Heart right ventricle (tissue), 16 donors: ENCODE measurements at regions not wholly inside any gene's neighbourhood (a gene's known extent, or its start where the extent isn't known, plus 50 kb on each side); places are given as distances from the start of the nearest gene placed in this dataset.

ENCODE experiments used
- ATAC-seq, 8 donors: fragments of 200-7000 bp; cut with Tn5 transposase; one replicate each; pipeline ENCODE4 v1.9.1; 2020; ENCODE audit warnings: mild to moderate bottlenecking in 8 of 8, moderate library complexity in 8 of 8, moderate number of reproducible peaks in 1 of 8
- DNase-seq, 2 donors: peaks; one replicate each; pipeline ENCODE4 v3.0.0-alpha.2; 2020
- H3K27ac ChIP-seq, 10 donors: fragments of 200-600 bp; sonication (generic) in 2 of 10; one replicate each; pipeline versions ENCODE4 v1.5.0 to v1.8.0; 2020 to 2022; ENCODE audit warnings: mild to moderate bottlenecking in 3 of 10
- H3K27me3 ChIP-seq, 7 donors: fragments of 200-600 bp; one replicate each; pipeline ENCODE4 v1.8.0; 2021 to 2022; ENCODE audit warnings: mild to moderate bottlenecking in 2 of 7
- H3K36me3 ChIP-seq, 9 donors: fragments of 200-600 bp; sonication (generic) in 1 of 9; one replicate each; pipeline versions ENCODE4 v1.5.0 to v1.8.0; 2020 to 2022; ENCODE audit warnings: mild to moderate bottlenecking in 2 of 9
- H3K4me1 ChIP-seq, 9 donors: fragments of 200-600 bp; sonication (generic) in 1 of 9; one replicate each; pipeline versions ENCODE4 v1.5.0 to v1.8.0; 2020 to 2022; ENCODE audit warnings: mild to moderate bottlenecking in 4 of 9
- H3K4me3 ChIP-seq, 10 donors: fragments of 200-600 bp; sonication (generic) in 2 of 10; one replicate each; pipeline versions ENCODE4 v1.5.0 to v1.8.0; 2020 to 2022; ENCODE audit warnings: mild to moderate bottlenecking in 7 of 10, moderate library complexity in 2 of 10
- H3K9me3 ChIP-seq, 11 donors: fragments of 200-600 bp in 10 of 11; sonication (generic) in 2 of 11; one replicate each; pipeline versions ENCODE4 v1.5.0 to v1.8.0; 2013 to 2022; ENCODE audit warnings: mild to moderate bottlenecking in 2 of 11, control low read depth in 1 of 11, moderate library complexity in 1 of 11
- WGBS, 2 donors: extraction: QIAGEN DNeasy Blood & Tissue Kit; methylation state at CpG; one replicate each; pipeline ENCODE4 v1.1.7; 2013; ENCODE audit warnings: inconsistent platforms in 1 of 2; 5-methylcytosine and 5-hydroxymethylcytosine counted together
- intact Hi-C, 10 donors: fragments of 100-400 bp; cut with DNase I; formaldehyde crosslinking; loops; one replicate each; pipeline versions ENCODE4 v1.11.1 to v1.14.2; 2022
- TF ChIP-seq, protein P1 (sequence below), 9 donors: fragments of 200-600 bp; sonication (generic) in 2 of 9; IDR thresholded peaks; one replicate each; pipeline versions ENCODE4 v1.5.0 to v1.8.0; 2021 to 2022; ENCODE audit warnings: antibody characterized with exemption in 9 of 9, mild to moderate bottlenecking in 5 of 9, moderate library complexity in 1 of 9
- donor health status: Arrhythmogenic right ventricular cardiomyopathy.
- donor health status: ischemic (EF 13 %, LVEDD 7.1; RV severe dilation, severe dysfunction).
- donor health status: healthy with polysubstance abuse.
- donor health status: DM: no; HTN: yes; CAD: no.
- donor health status: DM: no; HTN: no; CAD: no.
- donor health status: ischemic (EF 25% LVEDD 6.9; RV normal size, moderate dysfunction).
- donor health status: ischemic (EF 25% LVEDD 5.7; RV mildly dilated, moderate dysfunction).
- donor health status: healthy.
- donor health status: DM: yes; HTN: yes; CAD: no.
- donor health status: Ischemic cardiomyopathy.
- donor health status: ischemic (EF 35%, LVEDD 5.7; RV mildly dilated, moderate dysfunction).
- donor health status: nonischemic (EF 11% LVEDD 7.7; RV severe dilation, severe dysfunction).
- donor health status: DM: yes; HTN: yes; CAD: no.
- donor health status: PGD.
- donor health status: ischemic (EF 29% LVEDD 5.4; RV normal size, mild dysfunction).
- donor health status: nonischemic (EF 23%, LVEDD 6.1; RV moderate dilation, normal function).

DNA sequence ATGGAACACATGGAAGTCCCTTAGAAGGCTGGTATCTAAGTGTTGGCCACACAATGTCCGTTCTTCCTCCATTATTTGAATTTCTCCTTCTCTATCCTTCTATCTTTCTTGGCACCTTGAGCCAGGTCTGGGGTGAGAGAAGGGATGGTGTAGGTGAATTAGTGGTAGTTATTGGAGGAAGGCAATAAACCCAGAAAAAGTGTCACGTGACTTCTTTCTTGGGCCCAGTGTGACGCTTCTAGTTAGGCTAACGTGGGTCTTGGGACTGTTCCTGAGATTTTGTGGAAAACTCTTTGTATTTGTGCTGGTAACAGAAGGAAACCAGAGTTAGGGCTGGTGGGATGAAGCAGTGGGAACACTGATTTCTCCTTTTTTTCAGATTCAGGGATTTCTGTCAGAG lies 53.1 kb upstream of the ELF5 start:
- H3K4me1 ChIP-seq, result peaks cover 0 to 3% (median 0%) of the 10 kb centered on the region in 9 donors
- no peak for ATAC-seq
- no peaks in the 10 kb centered on the region for H3K9me3 ChIP-seq
- peaks cover 0 to 33% (median 8%) of the 10 kb centered on the region in 7 donors for H3K27me3 ChIP-seq
- H3K4me3 ChIP-seq, result no peak overlapping the region
- no peaks in the 10 kb centered on the region for H3K36me3 ChIP-seq
- WGBS, 2 donors, result 91 to 92% methylated on average over 4 of the region's 4 CpGs
- TF ChIP-seq, protein P1, sequence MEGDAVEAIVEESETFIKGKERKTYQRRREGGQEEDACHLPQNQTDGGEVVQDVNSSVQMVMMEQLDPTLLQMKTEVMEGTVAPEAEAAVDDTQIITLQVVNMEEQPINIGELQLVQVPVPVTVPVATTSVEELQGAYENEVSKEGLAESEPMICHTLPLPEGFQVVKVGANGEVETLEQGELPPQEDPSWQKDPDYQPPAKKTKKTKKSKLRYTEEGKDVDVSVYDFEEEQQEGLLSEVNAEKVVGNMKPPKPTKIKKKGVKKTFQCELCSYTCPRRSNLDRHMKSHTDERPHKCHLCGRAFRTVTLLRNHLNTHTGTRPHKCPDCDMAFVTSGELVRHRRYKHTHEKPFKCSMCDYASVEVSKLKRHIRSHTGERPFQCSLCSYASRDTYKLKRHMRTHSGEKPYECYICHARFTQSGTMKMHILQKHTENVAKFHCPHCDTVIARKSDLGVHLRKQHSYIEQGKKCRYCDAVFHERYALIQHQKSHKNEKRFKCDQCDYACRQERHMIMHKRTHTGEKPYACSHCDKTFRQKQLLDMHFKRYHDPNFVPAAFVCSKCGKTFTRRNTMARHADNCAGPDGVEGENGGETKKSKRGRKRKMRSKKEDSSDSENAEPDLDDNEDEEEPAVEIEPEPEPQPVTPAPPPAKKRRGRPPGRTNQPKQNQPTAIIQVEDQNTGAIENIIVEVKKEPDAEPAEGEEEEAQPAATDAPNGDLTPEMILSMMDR (IDR thresholded peaks at IDR 0.05), result no peak
- intact Hi-C loops, result loop anchor here in 1 of 10 donors (10.0 kb wide), 1 partner anchor 58 kb away; the partner anchor contains the start of gene EHF
- H3K27ac ChIP-seq, result no peak overlapping the region
- no peak for DNase-seq

DNA sequence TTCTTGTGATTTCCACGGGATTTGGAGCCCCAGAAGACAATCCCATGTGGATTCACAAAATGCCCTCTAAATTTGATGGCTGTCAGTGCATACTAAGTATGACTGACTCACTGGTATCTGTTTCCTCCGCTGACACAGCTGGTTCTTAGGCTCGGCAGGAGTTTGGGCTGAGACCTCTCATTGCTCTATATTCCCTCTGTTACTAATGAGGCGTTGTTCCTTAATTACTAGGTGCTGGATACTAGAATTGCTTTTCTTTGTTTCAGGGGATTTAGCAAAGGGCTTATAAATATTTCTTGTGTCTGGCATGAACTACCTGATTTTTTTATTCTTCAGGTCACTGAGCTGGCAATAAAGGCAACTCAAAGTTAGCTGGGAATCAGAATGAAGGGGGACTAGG lies 53.2 kb upstream of the EHF start:
- no peak for ATAC-seq
- TF ChIP-seq, protein P1 (IDR thresholded peaks at IDR 0.05), result no peak

DNA sequence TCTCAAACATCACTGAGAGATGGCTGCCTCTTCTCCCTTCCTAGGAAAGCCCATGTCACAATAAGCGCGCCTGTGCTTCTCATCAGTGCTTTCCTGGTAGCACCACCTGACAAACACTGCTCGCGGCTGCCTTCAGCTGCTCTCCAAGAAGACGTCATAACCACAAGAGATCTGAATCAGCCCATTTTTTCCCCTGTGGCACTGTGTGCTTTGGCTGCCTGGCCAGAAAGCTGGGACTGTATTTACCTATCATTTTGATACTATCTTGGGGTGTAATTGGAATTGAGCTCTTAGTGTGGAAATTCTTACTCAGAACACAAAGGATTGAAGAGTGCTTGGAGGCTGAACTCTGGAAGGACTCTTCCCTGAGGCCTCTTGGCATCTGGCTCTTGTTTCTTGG lies 50.3 kb upstream of the EHF start:
- Histone ChIP-seq H3K36me3 (no peaks in the 10 kb centered on the region), H3K4me3 (no peak overlapping the region), H3K27ac (no peak overlapping the region), H3K9me3 (no peaks in the 10 kb centered on the region), H3K4me1 (no peaks in the 10 kb centered on the region), H3K27me3 (peaks cover 0 to 35% (median 25%) of the 10 kb centered on the region in 7 donors)
- DNase-seq, result no peak
- intact Hi-C loops, result no loop called here
- 83 to 91% methylated on average over 5 of the region's 5 CpGs for WGBS, 2 donors
- no peak for ATAC-seq
- TF ChIP-seq, protein P1 (IDR thresholded peaks at IDR 0.05), result no peak

More for the DNA sequence above, 53.2 kb upstream of the EHF start:
- no peak for DNase-seq
- no peaks in the 10 kb centered on the region for H3K9me3 ChIP-seq
- H3K27ac ChIP-seq, result no peak overlapping the region
- WGBS, 2 donors, result 77 to 80% methylated on average over 4 of the region's 4 CpGs
- intact Hi-C loops, result loop anchor here in 1 of 10 donors (10.0 kb wide), 1 partner anchor 57 kb away; the partner anchor contains the start of gene EHF
- no peak overlapping the region for H3K4me3 ChIP-seq
- peaks cover 0 to 3% (median 0%) of the 10 kb centered on the region in 9 donors for H3K4me1 ChIP-seq
- no peaks in the 10 kb centered on the region for H3K36me3 ChIP-seq
- peaks cover 0 to 24% (median 5%) of the 10 kb centered on the region in 7 donors for H3K27me3 ChIP-seq
